ENCODE measurements at regions not wholly inside any gene's neighbourhood (a gene's known extent, or its start where the extent isn't known, plus 50 kb on each side); places are given as distances from the start of the nearest gene placed in this dataset.

DNA sequence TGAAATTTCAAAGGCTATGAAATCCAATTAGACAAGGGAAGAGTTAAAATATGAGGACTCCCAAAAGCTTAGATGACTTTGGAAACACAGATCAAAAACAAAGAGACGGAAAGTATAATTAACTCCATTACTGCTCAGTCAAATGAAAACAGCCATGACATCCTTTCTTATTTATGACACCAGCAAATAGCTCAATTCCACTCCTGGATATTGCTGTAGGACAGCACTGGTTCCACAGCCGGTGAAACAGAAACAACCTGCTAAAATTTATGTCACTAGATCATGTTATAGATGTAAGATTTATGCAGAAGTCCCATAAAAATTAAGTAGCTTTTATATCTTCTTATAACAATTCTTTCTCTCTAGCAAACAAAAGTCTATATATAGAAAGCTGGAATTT is 65.6 kb upstream of the RRP15 start:
- Histone ChIP-seq H3K27ac (no peak overlapping the region), H3K4me3 (no peak overlapping the region)

DNA sequence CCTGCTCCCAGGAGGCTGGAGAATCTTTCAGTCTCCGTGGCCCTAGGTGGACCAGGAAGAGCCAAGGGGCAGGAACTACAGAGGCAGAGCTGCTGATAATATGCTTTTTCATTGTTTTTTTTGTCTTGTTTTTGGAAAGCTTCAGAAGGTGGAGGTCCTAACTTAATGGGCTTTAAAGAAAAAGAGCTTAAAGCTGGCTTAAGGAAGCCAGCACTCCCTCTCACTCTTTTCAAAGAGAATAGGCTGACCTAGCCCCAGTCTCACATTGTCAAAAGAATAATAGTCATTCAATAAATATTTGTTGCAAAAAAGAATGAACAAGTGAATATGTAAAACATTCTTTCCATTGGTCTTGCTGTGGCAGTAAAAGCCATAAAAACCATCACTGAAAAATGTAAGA is 61.0 kb upstream of the RRP15 start:
- Histone ChIP-seq H3K27ac (no peak overlapping the region), H3K4me3 (no peak overlapping the region)

DNA sequence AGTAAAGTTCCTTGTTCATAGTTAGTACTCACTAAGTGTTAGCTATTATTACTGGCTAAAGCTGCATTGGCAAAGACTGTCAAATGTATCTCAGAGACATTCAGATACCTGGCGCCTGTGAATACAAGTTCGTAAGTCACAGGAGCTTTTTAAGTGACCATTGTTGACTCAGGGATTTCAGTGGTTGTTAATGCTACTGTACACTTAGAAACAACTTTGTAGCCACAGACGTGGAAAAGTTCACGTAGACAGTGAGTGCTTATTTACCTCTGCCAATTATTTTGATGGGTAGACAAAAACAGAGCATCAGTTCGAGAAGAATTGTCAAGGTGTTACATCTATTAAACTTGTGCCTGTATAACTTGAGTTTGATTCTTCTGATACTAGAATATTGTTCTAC is 59.1 kb upstream of the RRP15 start:
- H3K27ac ChIP-seq = no peak overlapping the region
- no peak overlapping the region for H3K4me3 ChIP-seq

Data from skin epidermis (tissue), 12 donors.